Erythroblast (primary cell): ENCODE measurements at regions not wholly inside any gene's neighbourhood (a gene's known extent, or its start where the extent isn't known, plus 50 kb on each side); places are given as distances from the start of the nearest gene placed in this dataset.

ENCODE experiments used
- GATA1 ChIP-seq: IDR thresholded peaks from 2 replicates; pipeline ENCODE4 v1.6.1; 2011; ENCODE audit warnings: low read depth, mild to moderate bottlenecking, control low read depth, low read length, moderate library complexity
- POLR2A ChIP-seq: IDR thresholded peaks from 2 replicates; pipeline ENCODE4 v1.6.1; 2011; ENCODE audit warnings: mild to moderate bottlenecking, low read length

DNA sequence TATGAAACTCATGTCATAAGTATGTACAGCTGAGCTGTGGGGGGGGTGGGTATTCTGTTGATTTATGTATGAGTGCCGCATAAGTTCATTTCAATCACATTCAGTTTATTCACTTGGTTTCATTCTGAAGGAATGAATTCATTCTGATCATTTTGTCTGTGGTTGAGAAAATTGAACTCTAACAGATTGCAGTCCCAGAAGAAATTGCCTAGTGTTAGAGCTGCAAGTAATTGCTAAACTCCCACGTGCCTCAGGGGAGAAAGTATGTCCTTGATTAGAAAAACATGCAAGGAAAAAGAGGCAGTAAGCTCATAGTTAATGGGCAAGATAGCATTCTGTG lies 442.4 kb upstream of the MGAT4C start:
- TF ChIP-seq POLR2A (no peak), GATA1 (no peak)
